ENCODE measurements at regions not wholly inside any gene's neighbourhood (a gene's known extent, or its start where the extent isn't known, plus 50 kb on each side); places are given as distances from the start of the nearest gene placed in this dataset.

DNA sequence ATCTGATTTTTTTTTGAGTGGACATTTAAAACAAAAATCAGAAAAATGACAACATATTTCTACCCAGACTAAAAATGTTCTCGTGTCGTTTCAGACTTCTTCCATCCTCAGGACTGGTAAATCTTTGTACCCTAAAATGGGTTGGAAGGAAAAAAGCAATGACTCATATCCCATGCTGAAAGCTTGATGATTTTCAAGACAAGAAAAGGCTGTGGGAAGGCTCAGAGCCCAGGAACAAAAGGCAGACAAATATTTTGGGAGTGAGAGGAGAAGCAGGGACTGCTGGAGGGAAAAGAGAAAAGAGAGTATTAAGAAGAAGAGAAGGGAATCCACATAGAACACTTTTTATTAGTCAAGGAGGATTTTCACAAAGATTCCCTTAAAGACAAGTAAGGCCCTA is 77.1 kb upstream of the CTAGE1 start:
- no peak overlapping the region for H3K9ac ChIP-seq (ENCODE audit: low read depth, low read length, poor library complexity, severe bottlenecking)
- H3K36me3 ChIP-seq (ENCODE audit: insufficient read depth, low read length) = no peaks in the 10 kb centered on the region
- H2AFZ ChIP-seq (ENCODE audit: low read length) = no peak overlapping the region
- H3K79me2 ChIP-seq (ENCODE audit: insufficient read depth, low read length) = no peaks in the 10 kb centered on the region
- H3K4me2 ChIP-seq (ENCODE audit: low read depth, low read length, poor library complexity, severe bottlenecking) = no peak overlapping the region
- TF ChIP-seq EZH2phosphoT487 (IDR thresholded peaks at IDR 0.05; ENCODE audit: borderline replicate concordance) = no peak
- TF ChIP-seq, protein P1, sequence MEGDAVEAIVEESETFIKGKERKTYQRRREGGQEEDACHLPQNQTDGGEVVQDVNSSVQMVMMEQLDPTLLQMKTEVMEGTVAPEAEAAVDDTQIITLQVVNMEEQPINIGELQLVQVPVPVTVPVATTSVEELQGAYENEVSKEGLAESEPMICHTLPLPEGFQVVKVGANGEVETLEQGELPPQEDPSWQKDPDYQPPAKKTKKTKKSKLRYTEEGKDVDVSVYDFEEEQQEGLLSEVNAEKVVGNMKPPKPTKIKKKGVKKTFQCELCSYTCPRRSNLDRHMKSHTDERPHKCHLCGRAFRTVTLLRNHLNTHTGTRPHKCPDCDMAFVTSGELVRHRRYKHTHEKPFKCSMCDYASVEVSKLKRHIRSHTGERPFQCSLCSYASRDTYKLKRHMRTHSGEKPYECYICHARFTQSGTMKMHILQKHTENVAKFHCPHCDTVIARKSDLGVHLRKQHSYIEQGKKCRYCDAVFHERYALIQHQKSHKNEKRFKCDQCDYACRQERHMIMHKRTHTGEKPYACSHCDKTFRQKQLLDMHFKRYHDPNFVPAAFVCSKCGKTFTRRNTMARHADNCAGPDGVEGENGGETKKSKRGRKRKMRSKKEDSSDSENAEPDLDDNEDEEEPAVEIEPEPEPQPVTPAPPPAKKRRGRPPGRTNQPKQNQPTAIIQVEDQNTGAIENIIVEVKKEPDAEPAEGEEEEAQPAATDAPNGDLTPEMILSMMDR (conservative IDR thresholded peaks at IDR 0.05; ENCODE audit: low read length) = no peak
- no peaks in the 10 kb centered on the region for H4K20me1 ChIP-seq (ENCODE audit: insufficient read depth, low read length, poor library complexity, severe bottlenecking)
- no peaks in the 10 kb centered on the region for H3K4me1 ChIP-seq (ENCODE audit: insufficient read depth, low read length, poor library complexity, severe bottlenecking)
- no peaks in the 10 kb centered on the region for H3F3A ChIP-seq (ENCODE audit: low read depth)
- H3K4me3 ChIP-seq (ENCODE audit: low read length, poor library complexity, severe bottlenecking) = no peak overlapping the region
- H3K9me2 ChIP-seq (replicated peaks; ENCODE audit: low read depth, low read length) = no peaks in the 10 kb centered on the region
- H3K9me3 ChIP-seq (ENCODE audit: insufficient read depth, low read depth, low read length) = no peaks in the 10 kb centered on the region
- H3K27me3 ChIP-seq (ENCODE audit: insufficient read depth, low read length, poor library complexity, severe bottlenecking) = no peaks in the 10 kb centered on the region

DNA sequence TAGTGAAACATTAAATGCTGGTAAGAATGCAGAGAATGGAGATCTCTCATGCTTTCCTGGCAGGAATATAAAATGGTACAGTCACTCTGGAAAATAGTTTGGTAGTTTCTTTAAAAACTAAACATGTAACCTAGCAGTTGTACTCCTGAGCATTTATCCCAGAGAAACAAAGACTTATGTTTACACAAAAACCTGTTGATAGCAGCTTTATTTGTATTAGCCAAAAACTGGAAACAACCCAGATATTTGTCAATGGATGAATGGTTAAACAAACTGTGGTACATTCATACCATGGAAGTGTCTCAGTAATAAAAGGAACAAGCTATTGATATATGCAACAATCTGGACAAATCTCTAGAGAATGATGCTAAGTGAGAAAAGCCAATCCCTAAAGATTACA is 81.7 kb upstream of the CTAGE1 start:
- TF ChIP-seq EZH2phosphoT487 (IDR thresholded peaks at IDR 0.05; ENCODE audit: borderline replicate concordance) = no peak
- TF ChIP-seq, protein P1 (conservative IDR thresholded peaks at IDR 0.05; ENCODE audit: low read length) = no peak
- no peaks in the 10 kb centered on the region for H3K9me3 ChIP-seq (ENCODE audit: insufficient read depth, low read depth, low read length)
- H2AFZ ChIP-seq (ENCODE audit: low read length) = no peak overlapping the region
- H3F3A ChIP-seq (ENCODE audit: low read depth) = no peaks in the 10 kb centered on the region
- H3K4me2 ChIP-seq (ENCODE audit: low read depth, low read length, poor library complexity, severe bottlenecking) = no peak overlapping the region
- no peaks in the 10 kb centered on the region for H3K4me1 ChIP-seq (ENCODE audit: insufficient read depth, low read length, poor library complexity, severe bottlenecking)
- no peaks in the 10 kb centered on the region for H3K79me2 ChIP-seq (ENCODE audit: insufficient read depth, low read length)
- H4K20me1 ChIP-seq (ENCODE audit: insufficient read depth, low read length, poor library complexity, severe bottlenecking) = no peaks in the 10 kb centered on the region
- no peaks in the 10 kb centered on the region for H3K36me3 ChIP-seq (ENCODE audit: insufficient read depth, low read length)
- no peak overlapping the region for H3K9ac ChIP-seq (ENCODE audit: low read depth, low read length, poor library complexity, severe bottlenecking)
- no peaks in the 10 kb centered on the region for H3K9me2 ChIP-seq (replicated peaks; ENCODE audit: low read depth, low read length)
- no peaks in the 10 kb centered on the region for H3K27me3 ChIP-seq (ENCODE audit: insufficient read depth, low read length, poor library complexity, severe bottlenecking)
- no peak overlapping the region for H3K4me3 ChIP-seq (ENCODE audit: low read length, poor library complexity, severe bottlenecking)

DNA sequence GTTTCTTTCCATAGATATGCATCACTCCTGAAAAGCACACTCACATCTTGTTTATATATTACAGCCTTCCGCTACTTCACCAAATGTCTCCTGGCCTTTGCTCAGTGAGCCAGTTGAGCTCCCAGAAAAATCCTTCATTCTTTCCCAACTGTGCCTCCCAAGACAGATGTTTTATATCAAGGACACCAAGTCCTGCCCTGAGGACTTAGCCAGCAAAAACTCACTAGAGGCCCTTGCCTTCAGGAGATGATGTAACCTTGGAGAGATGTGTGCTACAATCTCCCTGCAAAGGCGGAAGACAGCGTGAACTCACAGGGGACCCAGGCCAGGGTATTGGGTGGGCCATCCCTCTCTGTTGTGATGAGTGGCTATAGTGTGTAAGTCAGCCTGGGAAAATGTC is 86.1 kb upstream of the CTAGE1 start:
- Histone ChIP-seq H3K4me2 (ENCODE audit: low read depth, low read length, poor library complexity, severe bottlenecking) (no peak overlapping the region), H3K9me3 (ENCODE audit: insufficient read depth, low read depth, low read length) (no peaks in the 10 kb centered on the region), H3K36me3 (ENCODE audit: insufficient read depth, low read length) (no peaks in the 10 kb centered on the region), H3K9ac (ENCODE audit: low read depth, low read length, poor library complexity, severe bottlenecking) (no peak overlapping the region), H3F3A (ENCODE audit: low read depth) (no peaks in the 10 kb centered on the region), H3K27me3 (ENCODE audit: insufficient read depth, low read length, poor library complexity, severe bottlenecking) (no peaks in the 10 kb centered on the region), H2AFZ (ENCODE audit: low read length) (no peak overlapping the region), H3K4me1 (ENCODE audit: insufficient read depth, low read length, poor library complexity, severe bottlenecking) (no peaks in the 10 kb centered on the region), H4K20me1 (ENCODE audit: insufficient read depth, low read length, poor library complexity, severe bottlenecking) (no peaks in the 10 kb centered on the region), H3K4me3 (ENCODE audit: low read length, poor library complexity, severe bottlenecking) (no peak overlapping the region), H3K9me2 (replicated peaks; ENCODE audit: low read depth, low read length) (no peaks in the 10 kb centered on the region), H3K79me2 (ENCODE audit: insufficient read depth, low read length) (no peaks in the 10 kb centered on the region)
- TF ChIP-seq, protein P1 (conservative IDR thresholded peaks at IDR 0.05; ENCODE audit: low read length) = no peak
- TF ChIP-seq EZH2phosphoT487 (IDR thresholded peaks at IDR 0.05; ENCODE audit: borderline replicate concordance) = no peak
